ENCODE measurements at regions not wholly inside any gene's neighbourhood (a gene's known extent, or its start where the extent isn't known, plus 50 kb on each side); places are given as distances from the start of the nearest gene placed in this dataset.
"Not testable (repeated sequence)": the region's sequence is repeated elsewhere in the genome, so short reads cannot be mapped to it uniquely, and the experiment has no call there.

DNA sequence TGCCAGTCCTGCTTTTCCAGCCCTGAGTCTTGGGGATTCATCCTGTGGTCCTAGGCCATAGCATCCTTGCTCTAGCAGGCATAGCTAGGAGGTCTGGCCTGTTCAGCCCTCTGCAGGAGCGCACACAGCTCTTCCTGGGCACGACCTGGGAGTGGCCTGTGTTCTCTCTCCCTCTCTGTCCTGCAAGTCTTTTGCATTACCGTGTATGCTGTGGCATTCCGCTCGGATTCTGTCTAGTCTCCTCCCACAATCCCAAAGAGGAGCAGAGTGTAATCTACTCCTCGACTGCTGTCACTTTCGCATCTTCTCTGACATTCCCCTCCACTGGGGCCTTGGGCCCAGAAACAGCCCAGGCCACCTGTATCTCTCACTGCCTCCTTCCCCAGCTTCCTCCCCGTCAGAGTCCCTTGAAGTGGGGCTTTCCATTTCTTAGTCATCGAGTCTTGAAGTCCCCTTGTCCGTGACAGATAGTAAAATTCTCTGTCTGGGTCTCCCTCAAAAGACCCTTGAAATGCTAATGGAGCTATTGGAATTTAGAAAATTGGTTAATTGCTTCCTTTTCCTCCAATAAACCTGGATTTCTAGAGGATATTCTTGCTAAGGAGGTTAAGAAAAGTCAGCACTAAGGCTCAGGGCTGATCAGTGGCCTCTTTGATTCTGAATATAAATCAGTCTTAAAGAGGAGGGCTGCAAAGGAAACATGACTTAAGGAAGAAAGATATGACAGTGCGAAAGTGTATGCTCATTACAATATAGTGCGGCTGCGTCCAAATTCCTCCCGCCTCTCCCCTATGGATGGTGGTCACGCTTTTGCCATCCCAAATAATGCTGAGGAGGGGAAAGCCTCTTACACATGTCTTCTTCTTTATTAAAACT lies 70.7 kb downstream of the ARHGAP11B start:
- TF ChIP-seq, protein P1, sequence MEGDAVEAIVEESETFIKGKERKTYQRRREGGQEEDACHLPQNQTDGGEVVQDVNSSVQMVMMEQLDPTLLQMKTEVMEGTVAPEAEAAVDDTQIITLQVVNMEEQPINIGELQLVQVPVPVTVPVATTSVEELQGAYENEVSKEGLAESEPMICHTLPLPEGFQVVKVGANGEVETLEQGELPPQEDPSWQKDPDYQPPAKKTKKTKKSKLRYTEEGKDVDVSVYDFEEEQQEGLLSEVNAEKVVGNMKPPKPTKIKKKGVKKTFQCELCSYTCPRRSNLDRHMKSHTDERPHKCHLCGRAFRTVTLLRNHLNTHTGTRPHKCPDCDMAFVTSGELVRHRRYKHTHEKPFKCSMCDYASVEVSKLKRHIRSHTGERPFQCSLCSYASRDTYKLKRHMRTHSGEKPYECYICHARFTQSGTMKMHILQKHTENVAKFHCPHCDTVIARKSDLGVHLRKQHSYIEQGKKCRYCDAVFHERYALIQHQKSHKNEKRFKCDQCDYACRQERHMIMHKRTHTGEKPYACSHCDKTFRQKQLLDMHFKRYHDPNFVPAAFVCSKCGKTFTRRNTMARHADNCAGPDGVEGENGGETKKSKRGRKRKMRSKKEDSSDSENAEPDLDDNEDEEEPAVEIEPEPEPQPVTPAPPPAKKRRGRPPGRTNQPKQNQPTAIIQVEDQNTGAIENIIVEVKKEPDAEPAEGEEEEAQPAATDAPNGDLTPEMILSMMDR (conservative IDR thresholded peaks at IDR 0.05; ENCODE audit: low read length) = not testable (repeated sequence)
- not testable (repeated sequence) for TF ChIP-seq EZH2phosphoT487 (IDR thresholded peaks at IDR 0.05; ENCODE audit: borderline replicate concordance, low read depth, low read length)
